ENCODE measurements at regions not wholly inside any gene's neighbourhood (a gene's known extent, or its start where the extent isn't known, plus 50 kb on each side); places are given as distances from the start of the nearest gene placed in this dataset.

DNA sequence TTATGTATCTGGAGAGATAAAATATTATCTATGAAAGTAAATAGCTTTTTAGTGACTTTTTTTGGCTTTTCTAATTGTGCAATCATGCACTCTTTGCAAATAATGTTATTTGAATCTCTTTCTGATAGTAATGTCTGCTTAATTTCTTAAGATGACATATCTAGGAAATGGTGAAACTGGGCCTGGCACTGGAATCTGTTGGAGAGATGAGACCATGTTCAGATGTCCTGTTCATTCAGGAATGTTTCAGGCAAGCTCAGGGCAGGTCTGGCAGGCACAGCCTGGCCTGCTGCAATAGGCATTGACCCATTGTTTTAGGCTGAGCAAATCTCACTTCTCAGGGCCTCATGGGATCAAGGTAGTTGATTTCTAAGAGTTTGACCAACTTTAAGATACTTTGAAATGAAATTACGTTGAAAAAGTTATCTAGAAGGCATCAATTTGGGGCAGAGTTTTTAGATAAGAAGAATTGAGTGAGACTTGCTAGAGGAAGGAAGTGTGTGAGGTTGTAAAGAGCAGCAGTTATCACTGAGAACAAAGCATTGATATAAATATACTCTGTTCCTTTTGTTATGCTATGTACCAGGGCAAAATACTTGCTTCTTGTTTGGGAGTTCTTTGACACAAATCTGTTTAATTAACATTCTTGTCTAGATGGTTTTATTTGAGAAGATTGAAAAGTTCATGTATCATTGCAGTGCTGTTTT, 133.0 kb upstream of the LEF1 start:
- Histone ChIP-seq H2AFZ (ENCODE audit: low read depth, low read length) (no peak overlapping the region), H3K4me1 (ENCODE audit: control insufficient read depth, extremely low read depth, insufficient read depth, low read length) (no peaks in the 10 kb centered on the region), H3K4me3 (replicated peaks in 1 of 3; ENCODE audit: insufficient read depth in 1 of 3, low read depth in 1 of 3, low read length in 3 of 3) (no peak overlapping the region), H3K27me3 (ENCODE audit: control insufficient read depth in 2 of 2, insufficient read depth in 2 of 2, low read length in 2 of 2) (no peaks in the 10 kb centered on the region), H3K79me2 (ENCODE audit: control insufficient read depth, insufficient read depth, low read length) (no peaks in the 10 kb centered on the region), H3K9ac (replicated peaks; ENCODE audit: extremely low read depth, insufficient read depth, low read length) (no peak overlapping the region), H4K20me1 (replicated peaks; ENCODE audit: control insufficient read depth, extremely low read depth, insufficient read depth, low read length) (no peaks in the 10 kb centered on the region), H3K9me3 (replicated peaks; ENCODE audit: control insufficient read depth, insufficient read depth, low read length) (no peaks in the 10 kb centered on the region), H3K27ac (ENCODE audit: insufficient read depth, low read depth, low read length) (no peak overlapping the region), H3K9me1 (replicated peaks; ENCODE audit: control insufficient read depth, extremely low read depth, insufficient read depth, low read length) (no peaks in the 10 kb centered on the region), H3K4me2 (ENCODE audit: insufficient read depth, low read length) (no peak overlapping the region), H3K36me3 (ENCODE audit: control insufficient read depth in 2 of 2, extremely low read depth in 1 of 2, insufficient read depth in 2 of 2, low read length in 2 of 2) (no peaks in the 10 kb centered on the region)
- DNase-seq (ENCODE audit: low read depth, low spot score), result no peak
- ChIA-PET CTCF (no interaction called here), POLR2A (no interaction called here)
- TF ChIP-seq JUN (IDR thresholded peaks at IDR 0.05; ENCODE audit: borderline replicate concordance, insufficient read depth, insufficient read length, low read depth) (no peak), EZH2 (IDR thresholded peaks at IDR 0.05; ENCODE audit: borderline replicate concordance, low read depth, low read length, severe bottlenecking) (no peak), POLR2A (IDR thresholded peaks at IDR 0.05; ENCODE audit: low read depth, low read length) (no peak), POLR2AphosphoS5 (IDR thresholded peaks at IDR 0.05; ENCODE audit: insufficient read depth, low read depth, low read length) (no peak), MYC (IDR thresholded peaks at IDR 0.05; ENCODE audit: low read depth, low read length) (no peak), GATA2 (IDR thresholded peaks at IDR 0.05; ENCODE audit: insufficient read depth, insufficient read length, low read depth, low read length) (no peak), FOS (IDR thresholded peaks at IDR 0.05; ENCODE audit: borderline replicate concordance, insufficient read depth, low read length) (no peak)
- TF ChIP-seq, protein P1, sequence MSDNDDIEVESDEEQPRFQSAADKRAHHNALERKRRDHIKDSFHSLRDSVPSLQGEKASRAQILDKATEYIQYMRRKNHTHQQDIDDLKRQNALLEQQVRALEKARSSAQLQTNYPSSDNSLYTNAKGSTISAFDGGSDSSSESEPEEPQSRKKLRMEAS (IDR thresholded peaks at IDR 0.05; ENCODE audit: insufficient read depth, insufficient read length), result no peak
- TF ChIP-seq, protein P2, sequence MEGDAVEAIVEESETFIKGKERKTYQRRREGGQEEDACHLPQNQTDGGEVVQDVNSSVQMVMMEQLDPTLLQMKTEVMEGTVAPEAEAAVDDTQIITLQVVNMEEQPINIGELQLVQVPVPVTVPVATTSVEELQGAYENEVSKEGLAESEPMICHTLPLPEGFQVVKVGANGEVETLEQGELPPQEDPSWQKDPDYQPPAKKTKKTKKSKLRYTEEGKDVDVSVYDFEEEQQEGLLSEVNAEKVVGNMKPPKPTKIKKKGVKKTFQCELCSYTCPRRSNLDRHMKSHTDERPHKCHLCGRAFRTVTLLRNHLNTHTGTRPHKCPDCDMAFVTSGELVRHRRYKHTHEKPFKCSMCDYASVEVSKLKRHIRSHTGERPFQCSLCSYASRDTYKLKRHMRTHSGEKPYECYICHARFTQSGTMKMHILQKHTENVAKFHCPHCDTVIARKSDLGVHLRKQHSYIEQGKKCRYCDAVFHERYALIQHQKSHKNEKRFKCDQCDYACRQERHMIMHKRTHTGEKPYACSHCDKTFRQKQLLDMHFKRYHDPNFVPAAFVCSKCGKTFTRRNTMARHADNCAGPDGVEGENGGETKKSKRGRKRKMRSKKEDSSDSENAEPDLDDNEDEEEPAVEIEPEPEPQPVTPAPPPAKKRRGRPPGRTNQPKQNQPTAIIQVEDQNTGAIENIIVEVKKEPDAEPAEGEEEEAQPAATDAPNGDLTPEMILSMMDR (IDR thresholded peaks at IDR 0.05; ENCODE audit: extremely low read depth in 1 of 2, insufficient read depth in 1 of 2, low read depth in 1 of 2, low read length in 2 of 2), result no peak
- FAIRE-seq, result no peak
- intact Hi-C loops (cut with micrococcal nuclease) (no loop called here), dilution Hi-C loops (cut with MboI; ENCODE audit: extremely low pct_ligation_motif_present, low sequenced_read_pairs) (no loop called here)
- no TSS peak for BruUV-seq (replicated peaks)

Measured in endothelial cell of umbilical vein (primary cell).